Endothelial cell of hepatic sinusoid (primary cell): ENCODE measurements at regions not wholly inside any gene's neighbourhood (a gene's known extent, or its start where the extent isn't known, plus 50 kb on each side); places are given as distances from the start of the nearest gene placed in this dataset.
"Not testable (repeated sequence)": the region's sequence is repeated elsewhere in the genome, so short reads cannot be mapped to it uniquely, and the experiment has no call there.

Experiments used
- in situ Hi-C: cut with HindIII; loops from 2 replicates; pipeline ENCODE4 v1.10.0; 2017; ENCODE audit warnings: low sequenced_read_pairs

GRCh38 chr4:20124317-20125026, 127.2 kb upstream of the SLIT2 start:
- in situ Hi-C loops: no loop called here

- in situ Hi-C loops: no loop called here
Observed at GRCh38 chr4:20122198-20122988, 129.3 kb upstream of the SLIT2 start.

GRCh38 chr4:20119141-20119540, 132.6 kb upstream of the SLIT2 start:
- in situ Hi-C loops: loop anchor here (5.0 kb wide), 1 partner anchor 52 kb away; no protein-coding TSS in a partner anchor

GRCh38 chr4:20109391-20109790, 142.3 kb upstream of the SLIT2 start:
- in situ Hi-C loops: no loop called here

GRCh38 chr4:20106921-20107320, 144.8 kb upstream of the SLIT2 start:
- in situ Hi-C loops: no loop called here

- in situ Hi-C loops: no loop called here
Observed at GRCh38 chr4:20101831-20102230, 149.9 kb upstream of the SLIT2 start.

- in situ Hi-C loops: no loop called here
Observed at GRCh38 chr4:20096911-20097310, 154.8 kb upstream of the SLIT2 start.

- in situ Hi-C loops: no loop called here
Observed at GRCh38 chr4:20095805-20096541, 155.7 kb upstream of the SLIT2 start.

GRCh38 chr4:20091781-20092180, 159.9 kb upstream of the SLIT2 start:
- in situ Hi-C loops: no loop called here

GRCh38 chr4:20087522-20087911, 164.2 kb upstream of the SLIT2 start:
- in situ Hi-C loops: no loop called here

GRCh38 chr4:20086799-20087521, 164.7 kb upstream of the SLIT2 start:
- in situ Hi-C loops: no loop called here

GRCh38 chr4:20086067-20086798, 165.5 kb upstream of the SLIT2 start:
- in situ Hi-C loops: no loop called here

GRCh38 chr4:20085653-20086052, 166.1 kb upstream of the SLIT2 start:
- in situ Hi-C loops: no loop called here

GRCh38 chr4:20085156-20085555, 166.5 kb upstream of the SLIT2 start:
- in situ Hi-C loops: no loop called here

- in situ Hi-C loops: no loop called here
Observed at GRCh38 chr4:20084488-20084887, 167.2 kb upstream of the SLIT2 start.

- in situ Hi-C loops: no loop called here
Observed at GRCh38 chr4:20078644-20079043, 173.1 kb upstream of the SLIT2 start.

GRCh38 chr4:20075248-20075871, 176.3 kb upstream of the SLIT2 start:
- in situ Hi-C loops: no loop called here

GRCh38 chr4:20074450-20074849, 177.3 kb upstream of the SLIT2 start:
- in situ Hi-C loops: no loop called here

GRCh38 chr4:20065952-20066351, 185.8 kb upstream of the SLIT2 start:
- in situ Hi-C loops: loop anchor here (5.0 kb wide), 1 partner anchor 51 kb away; no protein-coding TSS in a partner anchor

GRCh38 chr4:20062857-20063256, 188.8 kb upstream of the SLIT2 start:
- in situ Hi-C loops: not testable (repeated sequence)
